AG04450 (cell line): ENCODE measurements at regions not wholly inside any gene's neighbourhood (a gene's known extent, or its start where the extent isn't known, plus 50 kb on each side); places are given as distances from the start of the nearest gene placed in this dataset.

Experiments used
- CTCF ChIA-PET: fragments of 300-600, 350-600 bp; formaldehyde crosslinking; extraction: SDS; loops from one replicate; lab custom pipeline; 2022; ENCODE audit warnings: antibody characterized with exemption, inconsistent platforms; lab: Charles Lee
- POLR2A ChIA-PET: fragments of 350-600 bp; formaldehyde crosslinking; extraction: SDS; loops from one replicate; lab custom pipeline; 2021; ENCODE audit warnings: antibody characterized with exemption, inconsistent platforms; lab: Yijun Ruan, JAX
- DNase-seq: peaks from one replicate; pipeline ENCODE4 v3.0.0-alpha.2; 2011; ENCODE audit warnings: low read depth, low spot score
- H3K27ac ChIP-seq: one replicate; pipeline ENCODE4 v1.5.1; 2012; ENCODE audit warnings: low read depth, low read length, control low read depth
- H3K27me3 ChIP-seq: one replicate; pipeline ENCODE4 v1.6.0; 2012; ENCODE audit warnings: low read length; ENCODE audit not compliant: control insufficient read depth, insufficient read depth
- H3K4me3 ChIP-seq: 2 replicates; pipeline ENCODE4 v1.5.1; 2011; ENCODE audit warnings: mild to moderate bottlenecking, low read depth, low read length, control low read depth
- H3K9me3 ChIP-seq: 2 replicates; pipeline ENCODE4 v1.5.1; 2012; ENCODE audit warnings: low read length; ENCODE audit not compliant: control insufficient read depth, insufficient read depth
- TF ChIP-seq, protein P1 (sequence below): IDR thresholded peaks from 2 replicates; pipeline ENCODE4 v1.5.1; 2011; ENCODE audit warnings: low read depth, low read length, control low read depth, inconsistent platforms

- TF ChIP-seq, protein P1, sequence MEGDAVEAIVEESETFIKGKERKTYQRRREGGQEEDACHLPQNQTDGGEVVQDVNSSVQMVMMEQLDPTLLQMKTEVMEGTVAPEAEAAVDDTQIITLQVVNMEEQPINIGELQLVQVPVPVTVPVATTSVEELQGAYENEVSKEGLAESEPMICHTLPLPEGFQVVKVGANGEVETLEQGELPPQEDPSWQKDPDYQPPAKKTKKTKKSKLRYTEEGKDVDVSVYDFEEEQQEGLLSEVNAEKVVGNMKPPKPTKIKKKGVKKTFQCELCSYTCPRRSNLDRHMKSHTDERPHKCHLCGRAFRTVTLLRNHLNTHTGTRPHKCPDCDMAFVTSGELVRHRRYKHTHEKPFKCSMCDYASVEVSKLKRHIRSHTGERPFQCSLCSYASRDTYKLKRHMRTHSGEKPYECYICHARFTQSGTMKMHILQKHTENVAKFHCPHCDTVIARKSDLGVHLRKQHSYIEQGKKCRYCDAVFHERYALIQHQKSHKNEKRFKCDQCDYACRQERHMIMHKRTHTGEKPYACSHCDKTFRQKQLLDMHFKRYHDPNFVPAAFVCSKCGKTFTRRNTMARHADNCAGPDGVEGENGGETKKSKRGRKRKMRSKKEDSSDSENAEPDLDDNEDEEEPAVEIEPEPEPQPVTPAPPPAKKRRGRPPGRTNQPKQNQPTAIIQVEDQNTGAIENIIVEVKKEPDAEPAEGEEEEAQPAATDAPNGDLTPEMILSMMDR = no peak
- no peak for DNase-seq
- Histone ChIP-seq H3K4me3 (no peak overlapping the region), H3K27me3 (no peaks in the 10 kb centered on the region), H3K9me3 (no peaks in the 10 kb centered on the region), H3K27ac (no peak overlapping the region)
- ChIA-PET CTCF (interaction anchor here (1.2 to 9.9 kb wide), 2 partner anchors 12 to 437 kb away, joined by 4 to 362 read pairs; no protein-coding TSS in a partner anchor), POLR2A (no interaction called here)
Measured at GRCh38 chr18:2108591-2108990, 462.7 kb downstream of the METTL4 start.

DNA sequence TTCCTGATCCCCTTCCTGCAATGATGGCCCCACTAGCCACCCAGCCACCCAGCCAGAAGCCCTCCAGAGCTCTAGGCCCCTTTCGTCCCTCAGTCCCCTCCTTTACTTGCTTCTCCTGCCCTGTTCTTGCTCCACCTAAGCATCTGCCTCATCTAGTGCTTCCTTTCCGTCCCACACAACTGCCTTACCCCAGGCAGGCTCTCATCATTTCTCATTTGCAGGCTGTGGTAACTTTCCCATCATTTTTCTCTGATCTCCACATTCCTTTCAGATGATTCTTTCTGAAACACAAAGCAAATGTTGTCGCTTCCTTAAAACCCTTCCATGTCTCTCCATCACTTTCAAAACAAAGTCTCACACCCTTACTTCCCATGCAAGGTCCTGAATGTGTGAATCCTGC lies 459.8 kb downstream of the METTL4 start:
- Histone ChIP-seq H3K4me3 (no peak overlapping the region), H3K27ac (no peak overlapping the region), H3K9me3 (no peaks in the 10 kb centered on the region), H3K27me3 (peaks cover 3% of the 10 kb centered on the region)
- peak; percentile 0 for DNase-seq
- TF ChIP-seq, protein P1 = no peak
- ChIA-PET CTCF (interaction anchor here (0.7 to 9.9 kb wide), 2 partner anchors 112 to 434 kb away, joined by 3 to 362 read pairs; no protein-coding TSS in a partner anchor), POLR2A (no interaction called here)

- ChIA-PET POLR2A (interaction anchor here (0.6 kb wide), 1 partner anchor 127 kb away, joined by 4 read pairs; no protein-coding TSS in a partner anchor), CTCF (interaction anchor here (9.9 kb wide), 1 partner anchor 433 kb away, joined by 362 read pairs; no protein-coding TSS in a partner anchor)
- no peak overlapping the region for H3K4me3 ChIP-seq
- no peak overlapping the region for H3K27ac ChIP-seq
- peaks cover 3% of the 10 kb centered on the region for H3K27me3 ChIP-seq
- no peaks in the 10 kb centered on the region for H3K9me3 ChIP-seq
- DNase-seq = no peak
- TF ChIP-seq, protein P1 = no peak
Measured at GRCh38 chr18:2112435-2113045, 458.8 kb downstream of the METTL4 start.

DNA sequence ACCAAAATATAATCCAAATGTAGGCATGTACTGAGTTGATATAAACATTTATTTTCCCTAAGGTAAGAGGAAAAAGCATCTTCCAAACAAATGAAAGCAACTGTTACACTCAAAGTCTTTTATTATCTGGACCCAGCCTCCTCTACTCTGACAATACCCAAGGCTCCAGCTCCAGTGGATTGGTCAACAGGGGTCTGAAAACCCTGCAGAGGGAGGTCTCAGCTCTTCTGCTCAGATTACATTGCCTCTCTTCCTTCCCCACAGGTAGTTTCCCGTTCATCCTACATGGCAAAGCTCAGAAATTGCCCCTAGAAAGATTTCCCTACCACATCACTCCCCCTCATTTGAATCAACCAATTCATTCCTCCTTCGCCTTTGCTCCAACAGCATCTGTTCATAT lies 457.0 kb downstream of the METTL4 start:
- Histone ChIP-seq H3K27ac (no peak overlapping the region), H3K27me3 (peaks cover 3% of the 10 kb centered on the region), H3K9me3 (no peaks in the 10 kb centered on the region), H3K4me3 (no peak overlapping the region)
- ChIA-PET POLR2A (no interaction called here), CTCF (interaction anchor here (1.2 kb wide), 1 partner anchor 10 kb away, joined by 3 read pairs; no protein-coding TSS in a partner anchor)
- TF ChIP-seq, protein P1 = no peak
- no peak for DNase-seq

GRCh38 chr18:2114765-2115164 lies 456.5 kb downstream of the METTL4 start:
- Histone ChIP-seq H3K27ac (no peak overlapping the region), H3K4me3 (no peak overlapping the region), H3K9me3 (no peaks in the 10 kb centered on the region), H3K27me3 (peaks cover 3% of the 10 kb centered on the region)
- POLR2A ChIA-PET = no interaction called here
- TF ChIP-seq, protein P1 = no peak
- no peak for DNase-seq
- CTCF ChIA-PET = interaction anchor here (1.2 kb wide), 1 partner anchor 10 kb away, joined by 3 read pairs; no protein-coding TSS in a partner anchor
